HepG2 (cell line): ENCODE measurements at regions not wholly inside any gene's neighbourhood (a gene's known extent, or its start where the extent isn't known, plus 50 kb on each side); places are given as distances from the start of the nearest gene placed in this dataset.

Source experiments
- ATF3 ChIP-seq: sonication (generic); formaldehyde crosslinking; IDR thresholded peaks from 2 replicates; pipeline ENCODE4 v1.4.0; 2020; ENCODE audit warnings: missing genetic modification reagents
- CHD2 ChIP-seq: IDR thresholded peaks from 2 replicates; pipeline ENCODE4 v1.6.1; 2011; ENCODE audit warnings: low read depth, low read length, improper control_type of control experiment
- NRL ChIP-seq: sonication (generic); formaldehyde crosslinking; IDR thresholded peaks from 2 replicates; pipeline ENCODE4 v1.5.0; 2020; ENCODE audit warnings: missing genetic modification reagents, mild to moderate bottlenecking, moderate library complexity, borderline replicate concordance
- SP4 ChIP-seq: sonication (generic); formaldehyde crosslinking; IDR thresholded peaks from 2 replicates; pipeline ENCODE4 v1.8.1; 2023; ENCODE audit warnings: mild to moderate bottlenecking, missing genetic modification reagents

GRCh38 chrX:5644776-5645175 is 583.9 kb downstream of the NLGN4X start:
- TF ChIP-seq NRL (CRISPR knock-in tag) (no peak), SP4 (CRISPR knock-in tag) (no peak), CHD2 (no peak), ATF3 (CRISPR knock-in tag) (no peak)
